Activated naive CD8-positive, alpha-beta T cell (primary cell): ENCODE measurements at regions not wholly inside any gene's neighbourhood (a gene's known extent, or its start where the extent isn't known, plus 50 kb on each side); places are given as distances from the start of the nearest gene placed in this dataset.
"Not testable (repeated sequence)": the region's sequence is repeated elsewhere in the genome, so short reads cannot be mapped to it uniquely, and the experiment has no call there.

ENCODE experiments used
- H3K27ac Mint-ChIP-seq: one replicate; pipeline ENCODE4 v1.8.0; 2021; ENCODE audit warnings: mixed read lengths
- H3K27me3 Mint-ChIP-seq: one replicate; pipeline ENCODE4 v1.8.0; 2021; ENCODE audit warnings: mixed read lengths
- H3K36me3 Mint-ChIP-seq: one replicate; pipeline ENCODE4 v1.8.0; 2021; ENCODE audit warnings: mixed read lengths
- H3K4me1 Mint-ChIP-seq: one replicate; pipeline ENCODE4 v1.8.0; 2021; ENCODE audit warnings: low read depth, mixed read lengths
- H3K4me3 Mint-ChIP-seq: one replicate; pipeline ENCODE4 v1.8.0; 2021; ENCODE audit warnings: mild to moderate bottlenecking, mixed read lengths
- H3K9me3 Mint-ChIP-seq: one replicate; pipeline ENCODE4 v1.8.0; 2021; ENCODE audit warnings: low read depth, mixed read lengths

- not testable (repeated sequence) for H3K27me3 Mint-ChIP-seq, H3K36me3 Mint-ChIP-seq, H3K9me3 Mint-ChIP-seq, H3K27ac Mint-ChIP-seq, H3K4me1 Mint-ChIP-seq, H3K4me3 Mint-ChIP-seq
Observed at GRCh38 chr12:54799966-54800365, 54.4 kb upstream of the MUCL1 start.

GRCh38 chr12:54798651-54799050, 55.7 kb upstream of the MUCL1 start:
- Mint-ChIP-seq H3K9me3 (no peaks in the 10 kb centered on the region), H3K36me3 (no peaks in the 10 kb centered on the region), H3K4me3 (no peak overlapping the region), H3K4me1 (no peaks in the 10 kb centered on the region), H3K27ac (no peak overlapping the region), H3K27me3 (no peaks in the 10 kb centered on the region)

DNA sequence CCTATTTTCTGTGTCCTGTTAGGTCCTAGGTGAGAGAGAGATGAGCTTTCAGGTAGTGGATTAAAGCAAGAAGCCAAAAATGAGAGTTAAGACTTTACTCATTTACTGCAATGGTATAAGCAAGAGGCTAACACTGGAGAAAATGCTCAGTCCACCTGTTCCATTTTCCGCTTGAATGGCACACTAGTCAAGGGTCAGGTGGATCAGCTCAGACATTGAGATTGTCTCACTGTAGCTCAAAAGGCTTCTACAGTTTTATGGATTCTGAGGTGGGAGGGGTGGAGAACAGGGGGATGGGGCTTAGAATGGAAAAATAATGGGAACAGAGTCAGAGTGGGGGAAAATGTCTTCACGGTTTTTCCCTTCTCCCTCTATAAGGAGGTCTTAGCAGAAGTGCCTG, 57.3 kb upstream of the MUCL1 start:
- H3K4me1 Mint-ChIP-seq, result no peaks in the 10 kb centered on the region
- no peaks in the 10 kb centered on the region for H3K27me3 Mint-ChIP-seq
- no peaks in the 10 kb centered on the region for H3K9me3 Mint-ChIP-seq
- no peak overlapping the region for H3K4me3 Mint-ChIP-seq
- H3K27ac Mint-ChIP-seq, result no peak overlapping the region
- no peaks in the 10 kb centered on the region for H3K36me3 Mint-ChIP-seq

GRCh38 chr12:54795644-54796043, 58.7 kb upstream of the MUCL1 start:
- Mint-ChIP-seq H3K4me3 (no peak overlapping the region), H3K27me3 (no peaks in the 10 kb centered on the region), H3K27ac (no peak overlapping the region), H3K36me3 (no peaks in the 10 kb centered on the region), H3K4me1 (no peaks in the 10 kb centered on the region), H3K9me3 (no peaks in the 10 kb centered on the region)

GRCh38 chr12:54786081-54786480, 68.2 kb upstream of the MUCL1 start:
- no peak overlapping the region for H3K4me3 Mint-ChIP-seq
- no peak overlapping the region for H3K27ac Mint-ChIP-seq
- H3K9me3 Mint-ChIP-seq, result peaks cover 23% of the 10 kb centered on the region
- no peaks in the 10 kb centered on the region for H3K4me1 Mint-ChIP-seq
- H3K27me3 Mint-ChIP-seq, result no peaks in the 10 kb centered on the region
- peaks cover 24% of the 10 kb centered on the region for H3K36me3 Mint-ChIP-seq

- peaks cover 24% of the 10 kb centered on the region for H3K36me3 Mint-ChIP-seq
- H3K27me3 Mint-ChIP-seq, result no peaks in the 10 kb centered on the region
- H3K4me3 Mint-ChIP-seq, result no peak overlapping the region
- peaks cover 23% of the 10 kb centered on the region for H3K9me3 Mint-ChIP-seq
- peaks cover 3% of the 10 kb centered on the region for H3K4me1 Mint-ChIP-seq
- H3K27ac Mint-ChIP-seq, result no peak overlapping the region
Observed at GRCh38 chr12:54784115-54784514, 70.2 kb upstream of the MUCL1 start.

- Mint-ChIP-seq H3K4me1 (peaks cover 46% of the 10 kb centered on the region), H3K4me3 (peak overlapping the region; percentile 59)
- H3K27me3 Mint-ChIP-seq, H3K9me3 Mint-ChIP-seq, H3K27ac Mint-ChIP-seq, H3K36me3 Mint-ChIP-seq: not testable (repeated sequence)
Observed at GRCh38 chr12:54777031-54777430, 77.3 kb upstream of the MUCL1 start.

- peaks cover 39% of the 10 kb centered on the region for H3K4me1 Mint-ChIP-seq
- H3K27ac Mint-ChIP-seq, result no peak overlapping the region
- H3K27me3 Mint-ChIP-seq, result no peaks in the 10 kb centered on the region
- H3K36me3 Mint-ChIP-seq, result no peaks in the 10 kb centered on the region
- H3K9me3 Mint-ChIP-seq, result no peaks in the 10 kb centered on the region
- no peak overlapping the region for H3K4me3 Mint-ChIP-seq
Observed at GRCh38 chr12:54773593-54773992, 80.7 kb upstream of the MUCL1 start.

GRCh38 chr12:54765652-54766051, 88.7 kb upstream of the MUCL1 start:
- H3K4me3 Mint-ChIP-seq, result no peak overlapping the region
- H3K36me3 Mint-ChIP-seq, result no peaks in the 10 kb centered on the region
- peaks cover 23% of the 10 kb centered on the region for H3K4me1 Mint-ChIP-seq
- H3K27me3 Mint-ChIP-seq, result no peaks in the 10 kb centered on the region
- H3K27ac Mint-ChIP-seq, result no peak overlapping the region
- no peaks in the 10 kb centered on the region for H3K9me3 Mint-ChIP-seq

GRCh38 chr12:54762390-54762789, 91.9 kb upstream of the MUCL1 start:
- peaks cover 23% of the 10 kb centered on the region for H3K4me1 Mint-ChIP-seq
- peaks cover 4% of the 10 kb centered on the region for H3K36me3 Mint-ChIP-seq
- no peak overlapping the region for H3K27ac Mint-ChIP-seq
- no peak overlapping the region for H3K4me3 Mint-ChIP-seq
- H3K9me3 Mint-ChIP-seq, result peaks cover 9% of the 10 kb centered on the region
- no peaks in the 10 kb centered on the region for H3K27me3 Mint-ChIP-seq

DNA sequence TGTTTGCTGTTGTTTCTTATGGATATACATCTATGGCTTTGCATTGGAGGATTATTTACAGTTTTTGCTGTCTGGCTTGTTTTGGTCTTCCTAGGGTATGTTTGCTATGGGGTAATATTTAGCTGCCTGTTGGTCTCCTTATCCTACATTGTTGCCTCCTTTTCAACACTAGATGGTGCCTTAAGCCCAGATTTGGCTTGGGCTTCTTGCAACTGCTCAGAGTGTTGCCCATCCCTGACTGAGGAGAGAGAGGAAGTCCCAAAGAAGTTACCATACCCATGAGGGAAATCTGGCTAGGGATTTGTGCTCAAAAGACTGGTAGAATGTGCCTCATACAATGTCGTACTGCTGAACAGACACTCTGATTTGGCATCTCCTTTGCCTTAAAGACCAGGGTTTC, 94.6 kb upstream of the MUCL1 start:
- Mint-ChIP-seq H3K4me1 (peaks cover 15% of the 10 kb centered on the region), H3K36me3 (peaks cover 4% of the 10 kb centered on the region)

GRCh38 chr12:54751493-54751892, 102.8 kb upstream of the MUCL1 start:
- no peaks in the 10 kb centered on the region for H3K36me3 Mint-ChIP-seq
- H3K27ac Mint-ChIP-seq, result no peak overlapping the region
- no peaks in the 10 kb centered on the region for H3K27me3 Mint-ChIP-seq
- no peaks in the 10 kb centered on the region for H3K9me3 Mint-ChIP-seq
- peaks cover 19% of the 10 kb centered on the region for H3K4me1 Mint-ChIP-seq
- no peak overlapping the region for H3K4me3 Mint-ChIP-seq

More for the DNA sequence above, 94.6 kb upstream of the MUCL1 start:
- Mint-ChIP-seq H3K27ac (no peak overlapping the region), H3K4me3 (no peak overlapping the region), H3K9me3 (peaks cover 9% of the 10 kb centered on the region), H3K27me3 (no peaks in the 10 kb centered on the region)

- H3K4me1 Mint-ChIP-seq, result peaks cover 25% of the 10 kb centered on the region
- H3K36me3 Mint-ChIP-seq, result no peaks in the 10 kb centered on the region
- H3K27ac Mint-ChIP-seq, result peak overlapping the region; percentile 13
- no peaks in the 10 kb centered on the region for H3K9me3 Mint-ChIP-seq
- no peaks in the 10 kb centered on the region for H3K27me3 Mint-ChIP-seq
- H3K4me3 Mint-ChIP-seq, result peak overlapping the region; percentile 64
Observed at GRCh38 chr12:54749191-54749818, 101.1 kb upstream of the DCD start.

DNA sequence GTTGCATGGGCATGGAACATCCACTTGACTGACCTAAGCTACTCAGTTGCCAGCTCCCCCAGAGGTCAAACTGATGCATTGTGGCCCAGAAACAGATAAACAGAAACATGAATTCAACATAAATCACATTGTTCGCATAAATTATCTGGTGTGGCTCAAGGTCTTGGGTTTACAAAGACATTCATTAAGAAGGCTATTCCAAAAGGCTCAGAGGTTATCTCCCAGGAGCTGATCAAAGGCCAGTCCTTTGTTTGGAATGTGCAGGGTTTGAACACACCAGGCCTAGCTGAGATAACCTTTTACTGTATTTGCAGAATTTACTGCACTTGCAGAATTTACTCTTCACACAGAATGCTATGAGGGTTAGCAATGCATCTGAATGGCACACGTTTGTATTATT, 96.4 kb upstream of the DCD start:
- Mint-ChIP-seq H3K9me3 (peaks cover 1% of the 10 kb centered on the region), H3K36me3 (peaks cover 4% of the 10 kb centered on the region), H3K27ac (no peak overlapping the region), H3K4me1 (peaks cover 58% of the 10 kb centered on the region), H3K27me3 (no peaks in the 10 kb centered on the region), H3K4me3 (no peak overlapping the region)

DNA sequence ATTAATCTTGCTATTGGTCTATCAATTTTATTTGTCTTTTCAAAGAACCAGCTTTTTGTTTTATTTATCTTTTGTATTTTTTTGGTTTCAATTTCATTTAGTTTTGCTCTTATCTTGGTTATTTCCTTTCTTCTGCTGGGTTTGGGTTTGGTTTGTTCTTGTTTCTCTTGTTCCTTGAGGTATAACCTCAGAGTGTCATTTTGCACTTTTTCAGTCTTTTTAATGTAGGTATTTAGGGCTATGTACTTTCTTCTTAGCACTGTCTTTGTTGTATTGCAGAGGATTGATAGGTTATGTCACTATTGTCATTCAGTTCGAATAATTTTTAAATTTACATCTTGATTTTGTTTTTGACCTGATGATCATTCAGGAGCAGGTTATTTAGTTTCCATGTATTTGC, 92.7 kb upstream of the DCD start:
- peaks cover 77% of the 10 kb centered on the region for H3K4me1 Mint-ChIP-seq
- peak overlapping the region; percentile 47 for H3K4me3 Mint-ChIP-seq
- H3K9me3 Mint-ChIP-seq, result peaks cover 17% of the 10 kb centered on the region
- peaks cover 15% of the 10 kb centered on the region for H3K36me3 Mint-ChIP-seq
- H3K27me3 Mint-ChIP-seq, result no peaks in the 10 kb centered on the region
- peak overlapping the region; percentile 52 for H3K27ac Mint-ChIP-seq

GRCh38 chr12:54736549-54736948, 88.4 kb upstream of the DCD start:
- Mint-ChIP-seq H3K4me1 (peaks cover 55% of the 10 kb centered on the region), H3K36me3 (peaks cover 16% of the 10 kb centered on the region)

More at GRCh38 chr12:54736549-54736948, 88.4 kb upstream of the DCD start:
- peaks cover 21% of the 10 kb centered on the region for H3K9me3 Mint-ChIP-seq
- H3K27ac Mint-ChIP-seq, result peak overlapping the region; percentile 62
- H3K27me3 Mint-ChIP-seq, result no peaks in the 10 kb centered on the region
- H3K4me3 Mint-ChIP-seq, result no peak overlapping the region
